AML-193 (cell line): ENCODE measurements at regions not wholly inside any gene's neighbourhood (a gene's known extent, or its start where the extent isn't known, plus 50 kb on each side); places are given as distances from the start of the nearest gene placed in this dataset.

Experiments used
- DNase-seq, 2 experiments: peaks; one replicate each; lab custom pipeline; 2025; lab: John Stamatoyannopoulos, UW

DNA sequence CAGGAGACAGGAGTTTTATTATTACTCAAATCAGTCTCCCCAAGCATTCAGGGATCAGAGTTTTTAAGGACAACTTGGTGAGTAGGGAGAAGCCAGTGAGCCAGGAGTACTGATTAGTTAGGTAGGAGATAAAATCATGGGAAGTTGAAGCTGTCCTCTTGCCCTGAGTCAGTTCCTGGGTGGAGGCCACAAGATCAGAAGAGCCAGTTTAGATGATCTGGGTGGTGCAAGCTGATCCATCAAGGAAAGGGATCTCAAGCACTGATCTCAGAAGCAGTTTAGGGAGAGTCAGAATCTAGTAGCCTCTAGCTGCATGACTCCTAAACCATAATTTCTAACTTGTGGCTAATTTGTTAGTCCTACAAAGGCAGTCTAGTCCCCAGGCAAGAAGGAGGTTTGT, 706.5 kb upstream of the MAP3K7 start:
- no peak for DNase-seq

DNA sequence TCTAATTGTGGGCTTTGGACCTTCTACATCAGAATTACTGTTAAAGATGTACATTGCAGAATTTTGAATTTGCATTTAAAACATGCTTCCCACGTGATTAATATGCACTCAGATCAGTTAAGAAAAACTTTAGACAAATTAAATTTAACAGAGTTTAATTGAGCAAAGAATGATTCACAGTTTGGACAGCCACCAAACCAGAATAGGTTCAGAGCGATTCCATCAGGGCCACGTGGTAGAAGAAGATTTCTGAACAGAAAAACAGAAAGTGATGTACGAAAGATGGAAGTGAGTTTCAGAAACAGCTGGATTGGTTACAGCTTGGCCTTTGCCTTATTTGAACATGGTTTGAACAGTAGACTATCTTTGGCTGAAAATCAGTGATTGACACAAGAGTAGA, 704.2 kb upstream of the MAP3K7 start:
- DNase-seq, result no peak

DNA sequence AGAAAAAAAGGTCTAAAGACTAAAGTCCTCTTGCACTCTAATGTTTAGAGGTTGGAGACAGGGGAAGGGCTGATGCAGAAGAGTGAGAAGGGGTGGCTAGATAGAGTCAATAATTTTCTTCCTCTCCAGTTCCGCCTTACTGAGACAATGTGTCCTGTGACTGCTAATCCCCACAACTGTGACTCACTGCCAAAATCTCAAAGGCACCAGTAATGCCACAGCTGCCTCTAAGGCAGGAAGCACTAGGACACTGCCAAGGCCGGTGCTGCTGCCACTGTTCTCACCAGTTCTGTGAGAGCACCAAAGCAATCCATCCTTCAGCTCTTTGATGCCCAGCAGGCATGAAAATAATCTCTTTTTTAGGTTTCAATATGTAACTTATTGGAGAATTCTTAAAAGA, 701.9 kb upstream of the MAP3K7 start:
- DNase-seq, result no peak

DNA sequence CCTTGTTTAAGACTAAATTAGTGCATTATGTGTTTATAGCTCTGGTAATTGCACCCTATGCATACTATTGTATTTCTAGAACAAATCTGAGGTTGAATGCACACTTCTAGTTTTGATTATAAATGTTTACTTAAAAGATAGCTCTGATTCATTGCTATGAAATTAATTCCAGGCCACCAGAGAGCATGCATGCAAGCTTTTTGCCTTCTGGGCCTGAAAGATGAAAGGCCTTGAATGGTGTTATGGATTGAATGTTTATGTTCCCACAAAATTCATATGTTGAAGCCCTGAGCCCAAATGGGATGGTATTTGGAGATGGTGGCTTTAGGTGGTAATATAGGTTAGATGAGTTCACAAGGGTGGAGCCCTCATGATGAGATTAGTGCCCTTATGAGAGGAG, 695.0 kb upstream of the MAP3K7 start:
- no peak for DNase-seq

DNA sequence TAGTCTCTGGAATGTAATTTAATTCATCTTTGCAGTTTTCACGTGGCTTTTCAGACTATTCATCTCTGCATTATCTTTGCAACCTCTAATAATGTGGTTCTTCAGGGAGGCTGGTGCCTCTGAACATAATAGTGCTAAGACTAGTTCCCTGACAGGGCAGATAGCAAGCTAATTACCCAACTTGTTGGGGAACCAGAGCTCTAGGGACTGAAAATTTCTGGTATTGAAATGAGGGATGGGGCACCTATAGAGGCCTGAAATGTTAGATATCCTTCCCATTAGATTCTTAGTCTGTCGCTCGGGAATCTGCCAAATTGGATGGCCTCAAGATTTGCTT, 693.6 kb upstream of the MAP3K7 start:
- no peak for DNase-seq

DNA sequence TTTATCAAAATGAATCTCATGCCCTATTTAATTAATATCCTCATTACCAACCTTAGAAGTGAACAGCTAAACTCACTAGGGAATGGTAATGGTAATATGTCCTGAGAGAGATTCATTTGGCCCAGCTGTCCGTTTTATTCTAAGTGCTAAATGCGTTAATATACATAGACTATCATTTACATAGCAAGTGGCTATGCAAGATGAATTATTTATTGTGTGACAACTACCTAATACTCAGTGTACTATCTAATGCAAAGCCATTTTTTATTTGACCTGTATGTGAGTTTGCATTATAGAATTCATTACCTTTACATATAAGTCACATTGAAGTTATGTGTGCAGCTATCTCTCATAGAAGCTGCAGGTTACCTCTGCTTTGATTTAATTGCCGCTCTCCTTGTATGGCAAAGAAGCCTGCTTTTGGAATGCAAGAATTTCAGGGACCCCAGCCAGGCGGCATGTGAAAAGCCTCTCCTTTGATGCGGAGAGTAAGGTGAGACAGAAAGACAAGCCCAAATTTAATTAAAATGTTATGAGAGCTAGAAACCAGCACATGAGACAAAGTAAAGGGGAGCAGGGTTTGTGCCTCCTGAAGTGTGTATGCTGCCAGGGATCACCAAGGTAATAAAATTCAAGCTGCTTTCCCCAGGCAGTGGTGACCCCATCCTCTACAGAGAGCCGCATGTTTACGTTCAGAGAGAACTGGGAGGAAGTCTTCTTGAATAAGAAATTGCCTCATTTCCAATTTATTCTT, 693.0 kb upstream of the MAP3K7 start:
- no peak for DNase-seq

DNA sequence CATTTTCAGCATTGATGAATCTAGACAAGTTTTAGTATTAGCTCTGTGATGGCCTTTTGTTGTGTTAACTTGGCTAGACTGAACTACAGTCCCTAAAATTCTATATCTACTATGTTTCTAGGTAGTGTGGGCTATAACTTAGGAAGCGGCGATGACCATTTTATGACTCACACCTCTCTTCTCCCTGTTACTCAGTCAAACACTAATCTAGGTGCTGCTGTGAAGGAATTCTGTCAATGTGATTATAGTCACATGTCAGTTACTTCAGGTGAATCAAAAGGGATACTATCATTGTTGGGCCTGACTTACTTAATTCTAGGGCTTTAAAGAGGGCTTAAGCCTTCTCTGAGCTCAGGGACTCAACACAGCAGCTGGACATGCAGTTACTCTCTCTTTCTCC, 691.5 kb upstream of the MAP3K7 start:
- no peak for DNase-seq

DNA sequence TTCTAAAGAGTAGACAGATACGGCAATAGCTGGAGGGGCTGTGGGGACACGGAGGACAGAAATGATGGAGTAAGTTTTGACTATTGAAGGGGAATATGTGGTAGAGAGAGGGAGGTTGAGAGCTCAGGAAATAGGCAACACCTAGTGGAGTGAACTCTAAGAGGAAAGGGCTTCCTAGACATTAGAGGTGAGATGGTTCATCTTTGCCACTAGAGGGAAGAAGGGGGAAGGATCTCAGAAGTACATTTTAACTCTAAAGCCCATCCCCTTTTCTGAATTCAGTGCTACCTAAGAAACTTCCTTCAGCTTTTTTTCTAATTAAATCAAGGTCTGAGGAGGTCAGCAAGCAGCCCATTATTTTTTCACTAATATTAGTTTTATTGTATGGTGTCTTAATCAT, 689.4 kb upstream of the MAP3K7 start:
- DNase-seq, result peak in 1 of 2 experiments; percentile 8

DNA sequence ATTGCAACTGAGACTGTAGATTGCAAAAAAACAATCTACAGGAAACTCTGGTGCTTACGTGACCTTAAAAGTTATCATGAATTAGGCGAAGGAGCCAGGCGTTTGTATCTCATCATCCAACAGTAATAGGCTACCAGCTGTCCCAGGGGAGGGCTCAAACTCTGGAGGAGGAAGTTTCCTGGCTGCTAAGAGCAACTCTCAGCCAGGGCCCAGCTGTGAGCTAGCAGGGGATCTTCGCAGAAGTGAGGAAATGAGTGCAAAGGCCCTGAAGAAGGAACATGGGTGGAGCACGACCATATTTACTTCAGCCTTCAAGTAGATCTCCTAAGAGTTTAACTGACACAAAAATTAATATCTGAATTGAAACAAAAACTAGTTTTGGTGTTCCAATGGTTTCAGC, 686.9 kb upstream of the MAP3K7 start:
- DNase-seq, result no peak

DNA sequence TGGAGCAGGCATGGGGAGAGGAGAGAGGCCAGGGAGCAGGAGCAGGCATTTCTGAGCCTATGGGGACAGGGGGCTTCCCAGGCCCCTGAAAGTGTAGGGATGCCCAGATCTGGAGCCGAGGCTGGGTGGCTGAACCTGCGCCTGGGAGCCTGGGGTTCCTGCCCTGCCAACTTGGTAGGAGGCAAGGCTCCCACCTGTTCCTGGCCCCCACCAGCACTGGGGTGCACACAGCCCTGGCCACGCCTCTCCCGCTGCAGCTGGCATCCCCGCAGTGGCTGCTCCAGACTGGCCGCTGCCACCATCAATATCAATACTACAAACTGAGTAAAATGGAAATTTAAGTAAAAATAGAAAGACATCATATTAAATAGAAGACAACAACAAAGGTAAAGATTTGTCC, 684.9 kb upstream of the MAP3K7 start:
- DNase-seq, result no peak

DNA sequence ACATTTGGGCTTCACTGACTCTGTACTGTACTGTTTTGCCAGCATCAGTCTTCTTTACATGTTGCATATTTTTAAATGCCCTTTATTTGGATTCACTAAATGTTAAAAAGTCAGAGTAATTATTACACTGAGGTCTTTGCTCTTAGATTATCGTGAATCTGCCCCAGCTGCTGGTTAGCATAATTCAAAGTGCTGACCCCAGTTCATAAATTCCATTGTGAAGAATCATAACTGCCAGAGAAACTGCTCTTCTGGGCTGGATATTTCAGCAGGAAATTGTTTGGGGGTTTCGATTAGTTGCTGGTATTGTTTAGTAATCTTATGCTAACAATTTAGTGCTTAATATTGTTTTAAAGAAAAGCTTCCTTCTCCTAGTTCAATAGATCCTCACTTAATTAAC, 682.1 kb upstream of the MAP3K7 start:
- DNase-seq, result no peak

DNA sequence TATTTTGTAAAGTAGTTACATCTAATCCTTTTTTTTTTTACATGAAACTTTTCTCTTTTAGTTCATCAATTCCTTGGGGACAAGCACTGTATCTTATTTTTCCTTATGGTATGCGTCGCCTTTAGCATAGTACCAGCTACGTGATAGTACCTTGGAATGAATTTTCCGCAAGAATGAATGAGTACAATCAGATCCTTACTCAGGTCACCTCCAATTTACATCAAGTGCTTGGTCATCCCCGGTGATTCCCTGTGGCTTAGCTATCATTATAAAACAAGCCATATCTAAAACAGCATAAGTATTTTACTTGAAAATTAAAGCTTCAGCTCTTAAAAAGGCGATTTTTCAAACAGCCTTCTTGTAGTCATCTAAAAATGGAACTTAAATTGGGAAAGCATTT, 680.4 kb upstream of the MAP3K7 start:
- DNase-seq, result no peak

DNA sequence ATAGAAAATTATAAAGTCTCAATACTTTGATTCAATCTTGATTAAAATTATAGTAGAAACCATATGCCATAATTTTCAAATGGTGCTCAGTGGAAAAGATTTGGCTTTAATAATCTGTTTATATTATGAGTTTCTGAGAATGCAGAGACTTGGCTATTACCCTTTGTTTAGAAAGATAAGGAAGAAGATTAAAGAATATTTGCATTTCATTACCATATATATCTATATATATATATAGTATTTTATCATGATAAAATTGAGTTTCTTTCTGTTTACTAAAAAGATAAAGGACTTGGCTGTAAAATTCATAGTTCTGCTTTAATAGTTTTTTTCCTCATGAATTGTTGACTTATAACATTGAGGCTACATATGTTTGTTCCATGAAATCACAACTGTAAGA, 679.3 kb upstream of the MAP3K7 start:
- no peak for DNase-seq

DNA sequence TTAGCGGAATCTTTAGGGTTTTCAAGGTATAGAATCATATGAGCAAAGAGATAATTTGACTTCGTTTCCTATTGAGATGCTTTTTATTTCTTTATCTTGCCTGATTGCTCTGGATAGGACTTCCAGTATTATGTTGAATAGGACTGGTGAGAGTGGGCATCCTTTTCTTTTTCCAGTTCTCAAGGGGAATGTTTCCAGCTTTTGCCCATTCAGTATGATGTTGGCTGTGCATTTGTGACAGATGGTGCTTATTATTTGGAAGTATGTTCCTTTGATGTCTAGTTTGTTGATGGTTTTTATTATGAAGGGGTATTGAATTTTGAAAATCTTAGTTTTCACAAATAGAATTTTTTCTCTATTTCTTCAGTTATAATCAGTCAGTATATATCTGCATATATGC, 656.6 kb upstream of the MAP3K7 start:
- no peak for DNase-seq

DNA sequence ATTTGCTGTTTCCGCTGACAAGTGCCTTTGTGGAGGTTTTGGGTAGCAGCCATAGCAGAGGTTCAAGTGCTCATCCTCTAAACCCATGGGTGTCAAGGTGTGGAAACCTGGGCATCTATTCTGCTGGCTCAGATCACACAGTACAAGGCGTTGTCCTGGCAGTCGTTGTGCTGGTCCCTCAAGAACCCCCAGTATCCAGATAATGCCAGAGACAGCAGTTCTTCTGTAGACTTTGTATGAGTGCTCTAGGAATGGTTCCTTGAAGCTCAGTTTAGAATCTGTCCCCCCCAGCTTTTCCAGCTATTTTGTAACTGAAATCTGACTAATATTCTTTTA, 655.7 kb upstream of the MAP3K7 start:
- no peak for DNase-seq

DNA sequence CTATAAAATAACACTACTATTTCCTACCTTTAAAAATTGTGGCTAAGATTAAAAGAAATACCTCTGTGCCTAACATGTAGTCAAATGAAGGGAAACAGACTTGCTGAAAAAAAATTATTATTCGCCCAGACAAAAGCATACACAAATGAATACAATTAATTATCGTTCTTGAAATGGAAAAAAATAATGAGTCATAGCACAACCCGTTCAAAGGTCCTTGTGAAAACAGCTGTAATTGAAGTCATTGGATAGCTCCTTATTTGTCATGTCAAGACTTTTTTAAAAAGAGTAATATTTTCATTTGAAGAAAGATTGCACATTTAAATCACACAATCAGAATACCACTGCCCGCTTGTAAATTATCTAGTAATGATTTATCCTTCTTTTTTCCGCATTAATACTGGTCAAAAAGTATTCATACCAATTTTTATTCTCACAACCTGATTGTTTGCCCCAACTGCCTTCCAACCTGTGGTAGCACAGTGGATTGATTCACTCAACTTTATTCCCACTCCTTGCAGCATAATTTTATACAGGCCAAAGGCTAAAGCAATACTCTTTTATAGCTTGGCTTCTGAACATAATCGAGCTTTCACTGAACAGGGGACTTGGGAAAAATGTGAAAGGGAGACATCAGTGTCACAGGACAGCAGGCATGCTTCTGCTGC, 655.2 kb upstream of the MAP3K7 start:
- no peak for DNase-seq

DNA sequence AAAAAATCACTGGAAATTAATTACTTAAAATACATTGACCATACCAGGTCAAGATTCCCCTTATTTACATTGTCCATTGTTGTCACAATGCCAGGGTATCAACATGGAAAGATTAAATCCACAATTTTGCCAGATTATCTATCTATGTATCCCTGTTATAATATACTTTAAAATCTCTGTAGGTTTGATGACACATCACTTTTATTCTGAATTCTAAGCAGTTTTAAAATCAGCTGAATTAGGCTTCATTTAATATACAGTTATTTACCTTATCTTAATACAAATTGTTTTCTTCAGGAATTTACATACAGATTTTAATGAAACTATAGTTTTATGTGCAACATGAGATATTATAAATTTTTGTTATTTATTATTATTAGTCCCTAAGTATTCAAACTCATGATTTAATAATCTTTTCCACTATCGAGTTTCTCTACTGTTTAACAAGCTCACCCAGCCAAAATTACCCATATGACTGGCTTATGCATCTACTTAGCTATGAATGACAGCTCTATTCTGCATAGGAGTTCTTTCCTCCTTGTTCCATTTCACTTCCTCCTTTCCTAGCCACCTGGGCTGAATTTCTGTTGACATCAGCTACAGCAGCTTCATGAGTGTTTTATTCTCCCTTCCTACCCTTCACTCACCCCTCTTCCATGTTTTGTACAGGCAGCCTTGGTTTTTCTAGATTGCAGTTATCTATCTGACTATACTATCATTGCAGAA, 654.2 kb upstream of the MAP3K7 start:
- no peak for DNase-seq

DNA sequence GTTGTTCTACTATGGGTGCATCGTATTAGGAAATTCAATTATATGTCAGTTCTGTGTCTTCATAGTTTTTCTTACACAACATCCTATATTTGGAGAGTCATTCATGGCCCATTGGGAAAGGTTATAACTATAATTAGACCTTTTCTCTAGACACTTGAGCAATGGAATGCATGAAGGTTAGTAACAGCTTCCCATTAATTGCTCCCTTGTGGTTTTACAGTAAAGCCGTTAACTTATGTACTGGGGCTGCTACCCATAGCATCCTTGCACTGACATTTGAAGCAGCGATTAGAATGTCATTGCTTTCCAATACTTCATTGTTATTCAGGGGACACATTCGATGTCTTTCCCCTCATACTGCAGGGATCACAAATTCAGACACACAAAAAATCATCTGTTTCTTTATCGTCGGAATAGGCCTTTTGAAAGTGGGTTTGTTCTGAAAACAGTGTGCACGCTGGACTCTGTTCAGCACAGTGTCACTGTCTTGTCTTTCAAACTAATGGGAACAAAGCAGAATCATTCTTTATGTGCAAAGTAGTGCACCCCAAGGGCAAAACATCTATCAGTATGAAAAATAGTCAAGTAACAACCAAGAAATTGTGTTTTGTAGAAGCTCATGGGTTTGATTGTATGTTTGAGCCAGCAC, 634.3 kb upstream of the MAP3K7 start:
- DNase-seq, result no peak

DNA sequence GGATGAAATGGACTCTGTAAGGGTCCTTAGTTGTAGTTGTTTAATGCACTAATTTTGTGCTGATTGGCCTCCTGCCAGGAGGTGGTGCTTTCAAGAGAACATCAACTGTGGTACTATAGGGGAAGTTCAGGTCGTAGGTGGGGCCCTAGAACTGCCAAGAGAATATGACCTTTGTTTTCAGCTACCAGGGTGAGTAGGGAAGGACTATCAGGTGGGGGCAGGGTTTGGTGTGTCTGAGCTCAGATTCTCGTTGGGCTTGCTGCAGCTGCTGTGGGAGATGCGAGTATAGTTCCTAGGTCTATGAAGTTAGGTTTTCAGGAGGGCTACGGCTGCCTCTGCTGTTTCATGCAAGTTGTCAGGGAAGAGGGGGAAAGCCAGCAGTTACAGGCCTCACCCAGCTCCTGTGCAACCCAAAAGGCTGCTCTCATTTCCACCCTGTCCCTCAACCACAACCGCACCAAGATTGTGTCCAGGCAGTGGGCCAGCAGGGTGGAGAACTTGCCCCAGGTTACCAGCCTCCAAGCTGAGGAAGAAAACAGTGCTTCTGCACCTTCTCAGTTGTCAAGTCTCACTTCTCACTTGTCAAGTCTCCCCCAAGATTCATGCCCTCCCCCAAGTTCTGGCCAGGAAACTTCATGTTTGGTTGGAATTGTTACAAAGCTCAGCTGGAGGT, 626.5 kb upstream of the MAP3K7 start:
- DNase-seq, result no peak

DNA sequence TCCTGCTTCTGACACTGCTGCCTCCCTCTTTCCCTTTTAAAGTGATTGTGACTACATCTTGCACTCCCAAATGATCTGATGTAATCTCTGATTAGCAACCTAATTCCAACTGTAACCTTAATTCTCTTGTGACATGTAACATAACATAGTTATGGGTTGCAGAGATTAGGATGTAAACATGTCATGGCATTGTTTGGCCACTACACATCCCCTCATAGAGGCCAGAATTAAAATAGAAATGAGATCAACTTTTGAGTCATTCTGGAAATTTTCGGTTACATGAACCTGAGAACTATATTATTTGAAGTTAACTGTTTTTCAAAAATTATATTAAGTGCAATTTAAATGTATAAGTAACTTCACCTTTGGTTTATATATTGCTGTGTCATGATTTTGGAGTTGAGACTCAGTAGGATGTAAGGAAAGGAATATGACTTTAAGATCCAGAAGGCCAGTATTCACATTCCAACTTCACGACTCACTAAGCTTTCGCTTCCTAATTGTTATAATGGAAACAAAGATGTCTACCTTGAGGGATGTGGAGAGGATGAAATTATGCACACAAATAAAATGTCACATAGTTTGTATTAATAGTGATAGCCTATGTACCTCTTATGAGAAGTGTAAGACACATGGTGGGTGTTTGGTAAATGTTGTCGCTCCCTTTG, 611.9 kb upstream of the MAP3K7 start:
- no peak for DNase-seq

DNA sequence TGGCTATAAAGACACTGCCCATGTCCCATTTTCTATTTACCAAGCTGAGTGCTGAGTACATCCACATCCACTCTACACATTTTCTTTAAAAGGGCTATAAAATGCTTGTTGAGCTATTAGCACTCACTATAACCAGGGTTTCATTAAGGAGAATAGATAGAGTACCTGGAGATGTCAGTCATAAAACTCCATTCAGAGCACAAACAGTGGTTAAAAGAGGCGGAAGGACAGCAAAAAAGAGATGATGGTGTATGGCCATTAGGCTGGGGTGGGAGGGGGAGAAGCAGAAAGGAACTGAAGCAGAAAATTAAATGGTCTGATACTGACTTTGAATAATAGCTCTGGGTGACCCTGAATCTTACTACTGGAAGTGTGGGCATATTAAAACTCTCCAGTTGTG, 609.9 kb upstream of the MAP3K7 start:
- DNase-seq, result no peak

DNA sequence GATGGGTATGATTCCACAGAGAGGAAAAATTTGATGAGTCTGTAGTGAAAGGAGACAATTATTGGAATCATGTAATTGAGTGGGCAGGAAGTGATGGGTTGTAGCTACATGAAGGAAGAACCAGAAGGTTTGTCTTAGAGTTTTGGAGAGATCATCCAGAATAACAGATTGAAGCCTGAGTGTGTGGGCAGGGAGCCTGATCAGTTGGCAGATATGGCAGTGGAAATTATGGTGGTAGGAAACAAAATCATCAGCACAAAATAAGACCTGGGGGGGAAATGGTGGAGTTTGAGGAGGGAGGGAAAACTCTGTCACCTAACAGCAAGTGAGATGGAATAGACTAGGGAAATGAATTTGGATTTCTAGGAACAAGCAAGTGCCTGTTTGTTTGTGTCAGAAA, 606.6 kb upstream of the MAP3K7 start:
- no peak for DNase-seq
